HepG2 (cell line): ENCODE measurements at regions not wholly inside any gene's neighbourhood (a gene's known extent, or its start where the extent isn't known, plus 50 kb on each side); places are given as distances from the start of the nearest gene placed in this dataset.

Source experiments
- CHD4 ChIP-seq: fragments of 200-600 bp; sonication (generic); IDR thresholded peaks from 2 replicates; pipeline ENCODE4 v1.7.0; 2017; ENCODE audit warnings: mild to moderate bottlenecking, low read length, borderline replicate concordance
- MYC ChIP-seq: sonication (generic); formaldehyde crosslinking; IDR thresholded peaks from 2 replicates; pipeline ENCODE4 v1.9.0; 2021; ENCODE audit warnings: missing genetic modification reagents, borderline replicate concordance
- NFYC ChIP-seq: IDR thresholded peaks from 2 replicates; pipeline ENCODE4 v1.6.1; 2016; ENCODE audit warnings: missing genetic modification reagents, missing compliant biosample characterization
- RBM39 ChIP-seq: fragments of 200-400 bp; formaldehyde crosslinking; IDR thresholded peaks from one replicate; pipeline ENCODE4 v1.6.1; 2018; ENCODE audit warnings: antibody characterized with exemption, mild to moderate bottlenecking, low read depth, low read length; ENCODE audit not compliant: poor library complexity, severe bottlenecking
- TBX2 ChIP-seq: sonication (generic); formaldehyde crosslinking; IDR thresholded peaks from 2 replicates; pipeline ENCODE4 v1.5.0; 2020; ENCODE audit warnings: missing genetic modification reagents, mild to moderate bottlenecking, borderline replicate concordance
- ZNF121 ChIP-seq: sonication (generic); formaldehyde crosslinking; IDR thresholded peaks from 2 replicates; pipeline ENCODE4 v1.5.0; 2020; ENCODE audit warnings: mild to moderate bottlenecking, missing genetic modification reagents
- ZNF672 ChIP-seq: sonication (generic); formaldehyde crosslinking; IDR thresholded peaks from 2 replicates; pipeline ENCODE4 v1.8.1; 2022; ENCODE audit warnings: missing genetic modification reagents
- TF ChIP-seq, protein P1 (sequence below): sonication (generic); formaldehyde crosslinking; IDR thresholded peaks from 2 replicates; pipeline ENCODE4 v1.8.1; 2023; ENCODE audit warnings: missing genetic modification reagents, inconsistent platforms, borderline replicate concordance
- TF ChIP-seq, protein P2 (sequence below): sonication (generic); formaldehyde crosslinking; IDR thresholded peaks from 2 replicates; pipeline ENCODE4 v1.4.0; 2020; ENCODE audit warnings: missing genetic modification reagents

- TF ChIP-seq TBX2 (CRISPR knock-in tag): no peak
- TF ChIP-seq, protein P1, sequence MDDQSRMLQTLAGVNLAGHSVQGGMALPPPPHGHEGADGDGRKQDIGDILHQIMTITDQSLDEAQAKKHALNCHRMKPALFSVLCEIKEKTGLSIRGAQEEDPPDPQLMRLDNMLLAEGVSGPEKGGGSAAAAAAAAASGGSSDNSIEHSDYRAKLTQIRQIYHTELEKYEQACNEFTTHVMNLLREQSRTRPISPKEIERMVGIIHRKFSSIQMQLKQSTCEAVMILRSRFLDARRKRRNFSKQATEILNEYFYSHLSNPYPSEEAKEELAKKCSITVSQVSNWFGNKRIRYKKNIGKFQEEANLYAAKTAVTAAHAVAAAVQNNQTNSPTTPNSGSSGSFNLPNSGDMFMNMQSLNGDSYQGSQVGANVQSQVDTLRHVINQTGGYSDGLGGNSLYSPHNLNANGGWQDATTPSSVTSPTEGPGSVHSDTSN (CRISPR knock-in tag): no peak
- no peak for TF ChIP-seq NFYC (CRISPR knock-in tag)
- TF ChIP-seq ZNF672: no peak
- TF ChIP-seq CHD4: no peak
- TF ChIP-seq MYC (CRISPR knock-in tag): no peak
- no peak for TF ChIP-seq RBM39
- no peak for TF ChIP-seq ZNF121 (CRISPR knock-in tag)
- TF ChIP-seq, protein P2, sequence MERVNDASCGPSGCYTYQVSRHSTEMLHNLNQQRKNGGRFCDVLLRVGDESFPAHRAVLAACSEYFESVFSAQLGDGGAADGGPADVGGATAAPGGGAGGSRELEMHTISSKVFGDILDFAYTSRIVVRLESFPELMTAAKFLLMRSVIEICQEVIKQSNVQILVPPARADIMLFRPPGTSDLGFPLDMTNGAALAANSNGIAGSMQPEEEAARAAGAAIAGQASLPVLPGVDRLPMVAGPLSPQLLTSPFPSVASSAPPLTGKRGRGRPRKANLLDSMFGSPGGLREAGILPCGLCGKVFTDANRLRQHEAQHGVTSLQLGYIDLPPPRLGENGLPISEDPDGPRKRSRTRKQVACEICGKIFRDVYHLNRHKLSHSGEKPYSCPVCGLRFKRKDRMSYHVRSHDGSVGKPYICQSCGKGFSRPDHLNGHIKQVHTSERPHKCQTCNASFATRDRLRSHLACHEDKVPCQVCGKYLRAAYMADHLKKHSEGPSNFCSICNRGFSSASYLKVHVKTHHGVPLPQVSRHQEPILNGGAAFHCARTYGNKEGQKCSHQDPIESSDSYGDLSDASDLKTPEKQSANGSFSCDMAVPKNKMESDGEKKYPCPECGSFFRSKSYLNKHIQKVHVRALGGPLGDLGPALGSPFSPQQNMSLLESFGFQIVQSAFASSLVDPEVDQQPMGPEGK: no peak
These were observed 283.5 kb upstream of the HABP2 start for GRCh38 chr10:113269333-113269732.
